ENCODE measurements at regions not wholly inside any gene's neighbourhood (a gene's known extent, or its start where the extent isn't known, plus 50 kb on each side); places are given as distances from the start of the nearest gene placed in this dataset.

GRCh38 chr21:36245649-36246048, 74.3 kb upstream of the MORC3 start:
- H2AFZ ChIP-seq (ENCODE audit: low read length): no peak overlapping the region
- H3K9me3 ChIP-seq (ENCODE audit: insufficient read depth, low read depth, low read length): no peaks in the 10 kb centered on the region
- no peak overlapping the region for H3K9ac ChIP-seq (ENCODE audit: low read depth, low read length, poor library complexity, severe bottlenecking)
- peaks cover 37% of the 10 kb centered on the region; the same call in 1 of the 2 replicates for H3K36me3 ChIP-seq (ENCODE audit: insufficient read depth, low read length)
- no peaks in the 10 kb centered on the region for H3K79me2 ChIP-seq (ENCODE audit: insufficient read depth, low read length)
- no peaks in the 10 kb centered on the region; the same call in 1 of the 2 replicates for H3F3A ChIP-seq (ENCODE audit: low read depth)
- no peaks in the 10 kb centered on the region for H4K20me1 ChIP-seq (ENCODE audit: insufficient read depth, low read length, poor library complexity, severe bottlenecking)
- H3K4me2 ChIP-seq (ENCODE audit: low read depth, low read length, poor library complexity, severe bottlenecking): no peak overlapping the region
- no peak for TF ChIP-seq EZH2phosphoT487 (IDR thresholded peaks at IDR 0.05; ENCODE audit: borderline replicate concordance)
- TF ChIP-seq, protein P1, sequence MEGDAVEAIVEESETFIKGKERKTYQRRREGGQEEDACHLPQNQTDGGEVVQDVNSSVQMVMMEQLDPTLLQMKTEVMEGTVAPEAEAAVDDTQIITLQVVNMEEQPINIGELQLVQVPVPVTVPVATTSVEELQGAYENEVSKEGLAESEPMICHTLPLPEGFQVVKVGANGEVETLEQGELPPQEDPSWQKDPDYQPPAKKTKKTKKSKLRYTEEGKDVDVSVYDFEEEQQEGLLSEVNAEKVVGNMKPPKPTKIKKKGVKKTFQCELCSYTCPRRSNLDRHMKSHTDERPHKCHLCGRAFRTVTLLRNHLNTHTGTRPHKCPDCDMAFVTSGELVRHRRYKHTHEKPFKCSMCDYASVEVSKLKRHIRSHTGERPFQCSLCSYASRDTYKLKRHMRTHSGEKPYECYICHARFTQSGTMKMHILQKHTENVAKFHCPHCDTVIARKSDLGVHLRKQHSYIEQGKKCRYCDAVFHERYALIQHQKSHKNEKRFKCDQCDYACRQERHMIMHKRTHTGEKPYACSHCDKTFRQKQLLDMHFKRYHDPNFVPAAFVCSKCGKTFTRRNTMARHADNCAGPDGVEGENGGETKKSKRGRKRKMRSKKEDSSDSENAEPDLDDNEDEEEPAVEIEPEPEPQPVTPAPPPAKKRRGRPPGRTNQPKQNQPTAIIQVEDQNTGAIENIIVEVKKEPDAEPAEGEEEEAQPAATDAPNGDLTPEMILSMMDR (conservative IDR thresholded peaks at IDR 0.05; ENCODE audit: low read length): no peak
- H3K4me1 ChIP-seq (ENCODE audit: insufficient read depth, low read length, poor library complexity, severe bottlenecking): peaks cover 11% of the 10 kb centered on the region
- H3K9me2 ChIP-seq (replicated peaks; ENCODE audit: low read depth, low read length): no peaks in the 10 kb centered on the region
- H3K27me3 ChIP-seq (ENCODE audit: insufficient read depth, low read length, poor library complexity, severe bottlenecking): no peaks in the 10 kb centered on the region
- no peak overlapping the region for H3K4me3 ChIP-seq (ENCODE audit: low read length, poor library complexity, severe bottlenecking)

DNA sequence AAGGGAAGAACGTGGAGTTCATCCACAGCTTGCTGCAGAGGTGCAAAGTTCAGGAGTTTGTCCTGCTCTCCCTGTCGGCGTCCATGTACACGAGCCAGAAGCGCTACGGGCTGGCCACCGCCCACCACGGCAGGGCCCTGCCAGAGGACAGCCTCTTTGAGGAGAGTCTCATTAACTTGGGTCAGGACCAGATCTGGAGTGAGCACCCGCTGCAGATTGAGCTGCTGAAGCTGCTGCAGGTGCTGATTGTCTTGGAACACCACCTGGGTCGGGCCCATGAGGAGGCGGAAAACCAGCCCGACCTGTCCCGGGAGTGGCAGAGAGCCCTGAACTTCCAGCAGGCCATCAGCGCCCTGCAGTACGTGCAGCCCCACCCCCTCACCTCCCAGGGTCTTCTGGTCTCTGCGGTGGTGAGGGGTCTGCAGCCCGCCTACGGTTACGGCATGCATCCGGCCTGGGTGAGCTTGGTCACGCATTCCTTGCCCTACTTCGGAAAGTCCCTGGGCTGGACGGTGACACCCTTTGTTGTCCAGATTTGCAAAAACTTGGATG, 73.8 kb upstream of the MORC3 start:
- H3K9ac ChIP-seq (ENCODE audit: low read depth, low read length, poor library complexity, severe bottlenecking): no peak overlapping the region

GRCh38 chr21:36247316-36248010, 72.5 kb upstream of the MORC3 start:
- Histone ChIP-seq H3K4me3 (ENCODE audit: low read length, poor library complexity, severe bottlenecking) (no peak overlapping the region), H4K20me1 (ENCODE audit: insufficient read depth, low read length, poor library complexity, severe bottlenecking) (no peaks in the 10 kb centered on the region), H3K36me3 (ENCODE audit: insufficient read depth, low read length) (peaks cover 42% of the 10 kb centered on the region; the same call in 1 of the 2 replicates), H3K79me2 (ENCODE audit: insufficient read depth, low read length) (no peaks in the 10 kb centered on the region), H3K4me2 (ENCODE audit: low read depth, low read length, poor library complexity, severe bottlenecking) (no peak overlapping the region), H3K9me3 (ENCODE audit: insufficient read depth, low read depth, low read length) (no peaks in the 10 kb centered on the region), H3K9ac (ENCODE audit: low read depth, low read length, poor library complexity, severe bottlenecking) (no peak overlapping the region), H3F3A (ENCODE audit: low read depth) (no peaks in the 10 kb centered on the region; the same call in 1 of the 2 replicates), H3K4me1 (ENCODE audit: insufficient read depth, low read length, poor library complexity, severe bottlenecking) (peaks cover 7% of the 10 kb centered on the region), H3K9me2 (replicated peaks; ENCODE audit: low read depth, low read length) (no peaks in the 10 kb centered on the region), H3K27me3 (ENCODE audit: insufficient read depth, low read length, poor library complexity, severe bottlenecking) (no peaks in the 10 kb centered on the region), H2AFZ (ENCODE audit: low read length) (no peak overlapping the region)
- TF ChIP-seq, protein P1 (conservative IDR thresholded peaks at IDR 0.05; ENCODE audit: low read length): no peak
- TF ChIP-seq EZH2phosphoT487 (IDR thresholded peaks at IDR 0.05; ENCODE audit: borderline replicate concordance): no peak

More for the DNA sequence above, 73.8 kb upstream of the MORC3 start:
- H3K9me3 ChIP-seq (ENCODE audit: insufficient read depth, low read depth, low read length): no peaks in the 10 kb centered on the region
- no peak overlapping the region for H2AFZ ChIP-seq (ENCODE audit: low read length)
- H3K79me2 ChIP-seq (ENCODE audit: insufficient read depth, low read length): no peaks in the 10 kb centered on the region
- no peaks in the 10 kb centered on the region; the same call in 1 of the 2 replicates for H3F3A ChIP-seq (ENCODE audit: low read depth)
- TF ChIP-seq, protein P1 (conservative IDR thresholded peaks at IDR 0.05; ENCODE audit: low read length): no peak
- TF ChIP-seq EZH2phosphoT487 (IDR thresholded peaks at IDR 0.05; ENCODE audit: borderline replicate concordance): no peak
- no peaks in the 10 kb centered on the region for H3K27me3 ChIP-seq (ENCODE audit: insufficient read depth, low read length, poor library complexity, severe bottlenecking)
- H4K20me1 ChIP-seq (ENCODE audit: insufficient read depth, low read length, poor library complexity, severe bottlenecking): no peaks in the 10 kb centered on the region
- H3K9me2 ChIP-seq (replicated peaks; ENCODE audit: low read depth, low read length): no peaks in the 10 kb centered on the region
- H3K4me1 ChIP-seq (ENCODE audit: insufficient read depth, low read length, poor library complexity, severe bottlenecking): peaks cover 11% of the 10 kb centered on the region
- H3K4me2 ChIP-seq (ENCODE audit: low read depth, low read length, poor library complexity, severe bottlenecking): no peak overlapping the region
- no peak overlapping the region for H3K4me3 ChIP-seq (ENCODE audit: low read length, poor library complexity, severe bottlenecking)
- peaks cover 42% of the 10 kb centered on the region; the same call in 1 of the 2 replicates for H3K36me3 ChIP-seq (ENCODE audit: insufficient read depth, low read length)
